SK-N-SH treated with all-trans-retinoic acid at 6 μM for 48 hours (cell line): ENCODE measurements at regions not wholly inside any gene's neighbourhood (a gene's known extent, or its start where the extent isn't known, plus 50 kb on each side); places are given as distances from the start of the nearest gene placed in this dataset.

Experiments used
- ATAC-seq: fragments of 200-7000 bp; cut with Tn5 transposase; 3 replicates; pipeline ENCODE4 v1.9.1; 2020; ENCODE audit warnings: mild to moderate bottlenecking, moderate library complexity
- ARNTL ChIP-seq: fragments of 450-650 bp; formaldehyde crosslinking; IDR thresholded peaks from 2 replicates; pipeline ENCODE4 v1.5.0; 2020; ENCODE audit warnings: low read depth, mild to moderate bottlenecking, moderate library complexity, borderline replicate concordance
- BACH2 ChIP-seq: fragments of 250-450 bp; sonication (Bioruptor Pico); IDR thresholded peaks from 2 replicates; pipeline ENCODE4 v1.9.0; 2021; ENCODE audit warnings: mild to moderate bottlenecking, borderline replicate concordance
- CSDC2 ChIP-seq: fragments of 250-450 bp; sonication (Bioruptor Pico); IDR thresholded peaks from 2 replicates; pipeline ENCODE4 v1.5.0; 2020; ENCODE audit warnings: mild to moderate bottlenecking, moderate library complexity
- ESRRG ChIP-seq: fragments of 250-450 bp; sonication (Bioruptor Pico); IDR thresholded peaks from 2 replicates; pipeline ENCODE4 v1.6.1; 2021; ENCODE audit warnings: mild to moderate bottlenecking
- GLIS3 ChIP-seq: fragments of 250-450 bp; sonication (Bioruptor Pico); IDR thresholded peaks from 2 replicates; pipeline ENCODE4 v1.5.0; 2020; ENCODE audit warnings: mild to moderate bottlenecking, moderate library complexity
- ISL1 ChIP-seq: fragments of 250-450 bp; sonication (Bioruptor Pico); IDR thresholded peaks from 2 replicates; pipeline ENCODE4 v2.1.2; 2022; ENCODE audit warnings: mild to moderate bottlenecking, moderate library complexity
- OSR1 ChIP-seq: fragments of 250-450 bp; sonication (Bioruptor Pico); IDR thresholded peaks from 2 replicates; pipeline ENCODE4 v1.8.0; 2022; ENCODE audit warnings: moderate library complexity, mild to moderate bottlenecking, inconsistent platforms
- PPARA ChIP-seq: fragments of 250-450 bp; sonication (Bioruptor Pico); IDR thresholded peaks from 2 replicates; pipeline ENCODE4 v1.5.0; 2020; ENCODE audit warnings: mild to moderate bottlenecking, borderline replicate concordance
- RARB ChIP-seq: fragments of 250-450 bp; sonication (Bioruptor Pico); IDR thresholded peaks from 2 replicates; pipeline ENCODE4 v1.8.0; 2021; ENCODE audit warnings: mild to moderate bottlenecking, moderate library complexity
- SNAI2 ChIP-seq: fragments of 250-450 bp; sonication (Bioruptor Pico); IDR thresholded peaks from 2 replicates; pipeline ENCODE4 v1.5.0; 2020; ENCODE audit warnings: mild to moderate bottlenecking, moderate library complexity
- TCF4 ChIP-seq: fragments of 250-450 bp; sonication (Bioruptor Pico); IDR thresholded peaks from 2 replicates; pipeline ENCODE4 v1.8.0; 2021; ENCODE audit warnings: mild to moderate bottlenecking, moderate library complexity, borderline replicate concordance
- TOX ChIP-seq: fragments of 250-450 bp; sonication (Bioruptor Pico); IDR thresholded peaks from 2 replicates; pipeline ENCODE4 v1.8.0; 2021; ENCODE audit warnings: mild to moderate bottlenecking, moderate library complexity, borderline replicate concordance
- ZC3H10 ChIP-seq: fragments of 250-450 bp; sonication (Bioruptor Pico); IDR thresholded peaks from 2 replicates; pipeline ENCODE4 v1.5.1; 2021; ENCODE audit warnings: mild to moderate bottlenecking, moderate library complexity
- ZFP3 ChIP-seq: fragments of 250-450 bp; sonication (Bioruptor Pico); IDR thresholded peaks from 2 replicates; pipeline ENCODE4 v1.5.0; 2020; ENCODE audit warnings: mild to moderate bottlenecking, moderate library complexity
- ZFP30 ChIP-seq: fragments of 450-650 bp; formaldehyde crosslinking; IDR thresholded peaks from 2 replicates; pipeline ENCODE4 v1.5.0; 2022; ENCODE audit warnings: mild to moderate bottlenecking, moderate library complexity
- ZNF565 ChIP-seq: fragments of 450-650 bp; formaldehyde crosslinking; conservative IDR thresholded peaks from 2 replicates; pipeline ENCODE4 v1.5.0; 2020; ENCODE audit warnings: low read depth, mild to moderate bottlenecking, moderate library complexity
- ZNF70 ChIP-seq: fragments of 450-650 bp; formaldehyde crosslinking; IDR thresholded peaks from 2 replicates; pipeline ENCODE4 v1.5.0; 2020; ENCODE audit warnings: mild to moderate bottlenecking, moderate library complexity
- TF ChIP-seq, protein P1 (sequence below): fragments of 250-450 bp; sonication (Bioruptor Pico); IDR thresholded peaks from 2 replicates; pipeline ENCODE4 v1.5.1; 2020; ENCODE audit warnings: low read depth, mild to moderate bottlenecking, moderate library complexity
- TF ChIP-seq, protein P2 (sequence below): fragments of 250-450 bp; sonication (Bioruptor Pico); IDR thresholded peaks from 2 replicates; pipeline ENCODE4 v1.8.0; 2021; ENCODE audit warnings: low read depth, mild to moderate bottlenecking, moderate library complexity, borderline replicate concordance
- TF ChIP-seq, protein P3 (sequence below): fragments of 250-450 bp; sonication (Bioruptor Pico); IDR thresholded peaks from 2 replicates; pipeline ENCODE4 v1.5.0; 2020; ENCODE audit warnings: mild to moderate bottlenecking, moderate library complexity
- TF ChIP-seq, protein P4 (sequence below): fragments of 250-450 bp; sonication (Bioruptor Pico); IDR thresholded peaks from 2 replicates; pipeline ENCODE4 v1.5.1; 2021; ENCODE audit warnings: mild to moderate bottlenecking, moderate library complexity
- TF ChIP-seq, protein P5 (sequence below): fragments of 250-450 bp; sonication (Bioruptor Pico); IDR thresholded peaks from 2 replicates; pipeline ENCODE4 v1.8.0; 2020; ENCODE audit warnings: mild to moderate bottlenecking, moderate library complexity, borderline replicate concordance

DNA sequence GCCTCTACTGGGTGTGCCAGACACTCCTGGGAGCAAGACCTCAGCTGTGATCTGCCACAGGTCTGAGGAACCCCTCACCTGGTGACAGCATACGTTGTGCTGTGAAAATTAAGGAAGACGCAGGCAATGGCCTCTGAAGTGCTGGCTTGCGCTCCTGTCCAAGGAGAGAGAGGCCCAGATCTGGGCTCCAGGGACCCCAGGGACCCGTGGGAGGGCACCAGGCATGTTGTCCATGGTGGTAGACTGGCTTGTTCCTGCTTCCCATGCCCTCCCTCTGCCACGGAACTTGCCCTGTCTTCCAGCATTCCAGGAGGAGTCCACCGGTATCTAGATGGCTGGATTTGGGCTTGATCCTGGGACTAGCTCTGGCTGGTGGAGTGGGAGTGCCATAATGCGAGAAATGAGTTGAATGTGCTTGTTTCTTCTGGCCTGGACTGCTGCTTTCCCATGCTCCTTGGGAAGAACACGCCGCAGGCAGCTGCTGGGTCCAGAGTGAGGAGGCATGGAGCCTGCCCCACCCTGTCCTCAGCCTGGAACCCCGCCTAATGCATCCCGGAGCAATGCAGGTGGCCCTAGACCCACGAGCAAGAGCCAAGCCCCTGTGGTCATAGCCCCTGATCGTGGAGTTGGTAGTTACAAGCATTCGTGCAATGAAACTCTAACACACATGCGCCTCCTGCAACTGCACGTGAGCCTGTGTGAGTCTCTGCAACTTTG, 190.2 kb downstream of the TEX29 start:
- no peak for TF ChIP-seq PPARA (CRISPR knock-in tag)
- no peak for TF ChIP-seq ARNTL
- TF ChIP-seq ESRRG (CRISPR knock-in tag): no peak
- no peak for TF ChIP-seq RARB (CRISPR knock-in tag)
- no peak for TF ChIP-seq ISL1
- TF ChIP-seq ZFP3 (CRISPR knock-in tag): no peak
- ATAC-seq: no peak

DNA sequence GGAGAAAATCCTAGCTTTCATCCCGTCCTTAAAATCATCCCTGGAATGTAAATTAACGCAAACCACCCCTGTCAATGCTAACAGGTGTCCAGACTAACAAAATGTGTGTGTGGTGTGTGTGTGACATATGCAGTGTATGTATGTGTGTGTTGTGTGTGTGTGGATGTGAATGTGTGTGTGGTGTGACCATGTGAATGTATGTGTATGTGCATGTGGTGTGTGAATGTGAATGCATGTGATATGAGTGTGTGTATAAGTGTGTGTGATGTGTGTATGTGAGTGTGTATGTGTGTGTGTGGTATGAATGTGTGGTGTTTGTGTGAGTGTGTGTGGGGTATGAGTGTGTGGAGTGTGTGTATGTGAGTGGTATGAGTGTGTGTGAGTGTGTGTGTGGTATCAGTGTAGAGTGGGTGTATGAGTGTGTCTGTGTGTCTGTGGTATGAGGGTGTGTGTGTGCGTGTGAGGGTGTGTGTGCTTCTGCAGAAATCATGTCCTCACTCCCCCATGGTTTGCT, 190.8 kb downstream of the TEX29 start:
- TF ChIP-seq ZFP3 (CRISPR knock-in tag) (no peak), GLIS3 (CRISPR knock-in tag) (no peak), BACH2 (CRISPR knock-in tag) (no peak), ISL1 (no peak), CSDC2 (CRISPR knock-in tag) (no peak), OSR1 (CRISPR knock-in tag) (no peak), ZNF70 (CRISPR knock-in tag) (no peak), ZNF565 (CRISPR knock-in tag) (no peak), ZC3H10 (CRISPR knock-in tag) (no peak), RARB (CRISPR knock-in tag) (no peak), ESRRG (CRISPR knock-in tag) (no peak), SNAI2 (no peak), ARNTL (no peak), PPARA (CRISPR knock-in tag) (no peak), ZFP30 (no peak), TOX (CRISPR knock-in tag) (no peak)
- TF ChIP-seq, all 23 proteins: peak for 0
- ATAC-seq: no peak

DNA sequence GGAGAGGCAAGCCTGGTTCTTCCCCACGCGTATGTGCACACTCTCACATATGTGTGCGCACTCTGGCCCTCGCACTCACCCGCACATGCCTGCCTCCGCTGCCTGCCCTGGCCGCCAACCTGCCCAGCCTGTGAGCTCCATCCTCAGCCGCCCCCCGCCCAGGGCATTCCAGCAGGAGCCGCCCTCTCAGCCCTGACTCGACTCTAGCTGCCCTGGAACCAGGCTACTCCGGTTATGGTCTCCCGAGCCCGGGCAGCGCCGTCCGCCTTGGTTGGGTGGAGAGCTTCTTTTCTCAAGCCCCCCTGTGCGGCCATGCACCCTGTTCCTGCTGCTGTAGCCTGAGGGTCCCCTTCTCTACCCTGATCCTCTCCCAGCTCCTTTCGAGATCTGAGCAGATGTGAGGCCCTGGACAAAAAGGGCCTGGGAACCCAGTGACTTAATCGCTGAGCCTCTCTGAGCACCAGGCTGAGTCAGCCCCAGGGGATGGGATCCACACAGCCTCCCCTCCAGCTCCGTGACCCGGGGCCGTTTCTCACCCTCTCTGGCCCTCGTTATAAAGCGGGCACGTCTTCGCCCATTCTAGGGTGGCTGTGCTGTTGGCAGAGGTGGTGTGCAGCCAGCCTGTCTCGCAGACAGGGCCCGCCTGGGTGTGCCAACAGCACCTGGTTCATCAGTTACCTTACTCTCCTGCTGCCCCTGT, 191.5 kb downstream of the TEX29 start:
- no peak for ATAC-seq
- TF ChIP-seq ZC3H10 (CRISPR knock-in tag) (no peak), ESRRG (CRISPR knock-in tag) (no peak), RARB (CRISPR knock-in tag) (no peak), ARNTL (no peak), TCF4 (CRISPR knock-in tag) (no peak), ZNF70 (CRISPR knock-in tag) (no peak), ZNF565 (CRISPR knock-in tag) (no peak), ZFP30 (no peak), BACH2 (CRISPR knock-in tag) (no peak), ZFP3 (CRISPR knock-in tag) (no peak), ISL1 (no peak), TOX (CRISPR knock-in tag) (no peak)
- TF ChIP-seq, protein P1, sequence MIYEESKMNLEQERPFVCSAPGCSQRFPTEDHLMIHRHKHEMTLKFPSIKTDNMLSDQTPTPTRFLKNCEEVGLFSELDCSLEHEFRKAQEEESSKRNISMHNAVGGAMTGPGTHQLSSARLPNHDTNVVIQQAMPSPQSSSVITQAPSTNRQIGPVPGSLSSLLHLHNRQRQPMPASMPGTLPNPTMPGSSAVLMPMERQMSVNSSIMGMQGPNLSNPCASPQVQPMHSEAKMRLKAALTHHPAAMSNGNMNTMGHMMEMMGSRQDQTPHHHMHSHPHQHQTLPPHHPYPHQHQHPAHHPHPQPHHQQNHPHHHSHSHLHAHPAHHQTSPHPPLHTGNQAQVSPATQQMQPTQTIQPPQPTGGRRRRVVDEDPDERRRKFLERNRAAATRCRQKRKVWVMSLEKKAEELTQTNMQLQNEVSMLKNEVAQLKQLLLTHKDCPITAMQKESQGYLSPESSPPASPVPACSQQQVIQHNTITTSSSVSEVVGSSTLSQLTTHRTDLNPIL (CRISPR knock-in tag): no peak
- TF ChIP-seq, protein P2, sequence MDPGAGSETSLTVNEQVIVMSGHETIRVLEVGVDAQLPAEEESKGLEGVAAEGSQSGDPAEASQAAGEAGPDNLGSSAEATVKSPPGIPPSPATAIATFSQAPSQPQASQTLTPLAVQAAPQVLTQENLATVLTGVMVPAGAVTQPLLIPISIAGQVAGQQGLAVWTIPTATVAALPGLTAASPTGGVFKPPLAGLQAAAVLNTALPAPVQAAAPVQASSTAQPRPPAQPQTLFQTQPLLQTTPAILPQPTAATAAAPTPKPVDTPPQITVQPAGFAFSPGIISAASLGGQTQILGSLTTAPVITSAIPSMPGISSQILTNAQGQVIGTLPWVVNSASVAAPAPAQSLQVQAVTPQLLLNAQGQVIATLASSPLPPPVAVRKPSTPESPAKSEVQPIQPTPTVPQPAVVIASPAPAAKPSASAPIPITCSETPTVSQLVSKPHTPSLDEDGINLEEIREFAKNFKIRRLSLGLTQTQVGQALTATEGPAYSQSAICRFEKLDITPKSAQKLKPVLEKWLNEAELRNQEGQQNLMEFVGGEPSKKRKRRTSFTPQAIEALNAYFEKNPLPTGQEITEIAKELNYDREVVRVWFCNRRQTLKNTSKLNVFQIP (CRISPR knock-in tag): no peak
- TF ChIP-seq, protein P3, sequence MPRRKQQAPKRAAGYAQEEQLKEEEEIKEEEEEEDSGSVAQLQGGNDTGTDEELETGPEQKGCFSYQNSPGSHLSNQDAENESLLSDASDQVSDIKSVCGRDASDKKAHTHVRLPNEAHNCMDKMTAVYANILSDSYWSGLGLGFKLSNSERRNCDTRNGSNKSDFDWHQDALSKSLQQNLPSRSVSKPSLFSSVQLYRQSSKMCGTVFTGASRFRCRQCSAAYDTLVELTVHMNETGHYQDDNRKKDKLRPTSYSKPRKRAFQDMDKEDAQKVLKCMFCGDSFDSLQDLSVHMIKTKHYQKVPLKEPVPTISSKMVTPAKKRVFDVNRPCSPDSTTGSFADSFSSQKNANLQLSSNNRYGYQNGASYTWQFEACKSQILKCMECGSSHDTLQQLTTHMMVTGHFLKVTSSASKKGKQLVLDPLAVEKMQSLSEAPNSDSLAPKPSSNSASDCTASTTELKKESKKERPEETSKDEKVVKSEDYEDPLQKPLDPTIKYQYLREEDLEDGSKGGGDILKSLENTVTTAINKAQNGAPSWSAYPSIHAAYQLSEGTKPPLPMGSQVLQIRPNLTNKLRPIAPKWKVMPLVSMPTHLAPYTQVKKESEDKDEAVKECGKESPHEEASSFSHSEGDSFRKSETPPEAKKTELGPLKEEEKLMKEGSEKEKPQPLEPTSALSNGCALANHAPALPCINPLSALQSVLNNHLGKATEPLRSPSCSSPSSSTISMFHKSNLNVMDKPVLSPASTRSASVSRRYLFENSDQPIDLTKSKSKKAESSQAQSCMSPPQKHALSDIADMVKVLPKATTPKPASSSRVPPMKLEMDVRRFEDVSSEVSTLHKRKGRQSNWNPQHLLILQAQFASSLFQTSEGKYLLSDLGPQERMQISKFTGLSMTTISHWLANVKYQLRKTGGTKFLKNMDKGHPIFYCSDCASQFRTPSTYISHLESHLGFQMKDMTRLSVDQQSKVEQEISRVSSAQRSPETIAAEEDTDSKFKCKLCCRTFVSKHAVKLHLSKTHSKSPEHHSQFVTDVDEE (CRISPR knock-in tag): no peak
- TF ChIP-seq, protein P4, sequence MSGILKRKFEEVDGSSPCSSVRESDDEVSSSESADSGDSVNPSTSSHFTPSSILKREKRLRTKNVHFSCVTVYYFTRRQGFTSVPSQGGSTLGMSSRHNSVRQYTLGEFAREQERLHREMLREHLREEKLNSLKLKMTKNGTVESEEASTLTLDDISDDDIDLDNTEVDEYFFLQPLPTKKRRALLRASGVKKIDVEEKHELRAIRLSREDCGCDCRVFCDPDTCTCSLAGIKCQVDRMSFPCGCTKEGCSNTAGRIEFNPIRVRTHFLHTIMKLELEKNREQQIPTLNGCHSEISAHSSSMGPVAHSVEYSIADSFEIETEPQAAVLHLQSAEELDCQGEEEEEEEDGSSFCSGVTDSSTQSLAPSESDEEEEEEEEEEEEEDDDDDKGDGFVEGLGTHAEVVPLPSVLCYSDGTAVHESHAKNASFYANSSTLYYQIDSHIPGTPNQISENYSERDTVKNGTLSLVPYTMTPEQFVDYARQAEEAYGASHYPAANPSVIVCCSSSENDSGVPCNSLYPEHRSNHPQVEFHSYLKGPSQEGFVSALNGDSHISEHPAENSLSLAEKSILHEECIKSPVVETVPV: no peak
- TF ChIP-seq, protein P5, sequence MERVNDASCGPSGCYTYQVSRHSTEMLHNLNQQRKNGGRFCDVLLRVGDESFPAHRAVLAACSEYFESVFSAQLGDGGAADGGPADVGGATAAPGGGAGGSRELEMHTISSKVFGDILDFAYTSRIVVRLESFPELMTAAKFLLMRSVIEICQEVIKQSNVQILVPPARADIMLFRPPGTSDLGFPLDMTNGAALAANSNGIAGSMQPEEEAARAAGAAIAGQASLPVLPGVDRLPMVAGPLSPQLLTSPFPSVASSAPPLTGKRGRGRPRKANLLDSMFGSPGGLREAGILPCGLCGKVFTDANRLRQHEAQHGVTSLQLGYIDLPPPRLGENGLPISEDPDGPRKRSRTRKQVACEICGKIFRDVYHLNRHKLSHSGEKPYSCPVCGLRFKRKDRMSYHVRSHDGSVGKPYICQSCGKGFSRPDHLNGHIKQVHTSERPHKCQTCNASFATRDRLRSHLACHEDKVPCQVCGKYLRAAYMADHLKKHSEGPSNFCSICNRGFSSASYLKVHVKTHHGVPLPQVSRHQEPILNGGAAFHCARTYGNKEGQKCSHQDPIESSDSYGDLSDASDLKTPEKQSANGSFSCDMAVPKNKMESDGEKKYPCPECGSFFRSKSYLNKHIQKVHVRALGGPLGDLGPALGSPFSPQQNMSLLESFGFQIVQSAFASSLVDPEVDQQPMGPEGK (CRISPR knock-in tag): no peak
